DMS 273 (cell line): ENCODE measurements at regions not wholly inside any gene's neighbourhood (a gene's known extent, or its start where the extent isn't known, plus 50 kb on each side); places are given as distances from the start of the nearest gene placed in this dataset.

Experiments used
- DNase-seq: peaks from one replicate; lab custom pipeline; 2025; ENCODE audit not compliant: unreplicated experiment; lab: John Stamatoyannopoulos, UW

- DNase-seq = no peak
Observed at GRCh38 chr4:96093563-96093962, 253.7 kb downstream of the PDHA2 start.

GRCh38 chr4:96094183-96094582 lies 254.3 kb downstream of the PDHA2 start:
- DNase-seq = no peak

- DNase-seq = no peak
Observed at GRCh38 chr4:96097040-96097607, 257.2 kb downstream of the PDHA2 start.

- DNase-seq = no peak
Observed at GRCh38 chr4:96097693-96098092, 257.8 kb downstream of the PDHA2 start.

- no peak for DNase-seq
Observed at GRCh38 chr4:96099031-96099430, 259.1 kb downstream of the PDHA2 start.

- no peak for DNase-seq
Observed at GRCh38 chr4:96102541-96103026, 262.7 kb downstream of the PDHA2 start.

GRCh38 chr4:96103086-96103485 lies 263.2 kb downstream of the PDHA2 start:
- DNase-seq = no peak

- DNase-seq = no peak
Observed at GRCh38 chr4:96108146-96108545, 268.3 kb downstream of the PDHA2 start.

GRCh38 chr4:96112631-96113030 lies 272.7 kb downstream of the PDHA2 start:
- DNase-seq = no peak

GRCh38 chr4:96120206-96120605 lies 280.3 kb downstream of the PDHA2 start:
- no peak for DNase-seq

- DNase-seq = no peak
Observed at GRCh38 chr4:96126227-96126626, 286.3 kb downstream of the PDHA2 start.

- no peak for DNase-seq
Observed at GRCh38 chr4:96131186-96131585, 291.3 kb downstream of the PDHA2 start.

- DNase-seq = no peak
Observed at GRCh38 chr4:96134806-96135205, 294.9 kb downstream of the PDHA2 start.

- no peak for DNase-seq
Observed at GRCh38 chr4:96136056-96136455, 296.2 kb downstream of the PDHA2 start.

GRCh38 chr4:96139251-96139929 lies 299.5 kb downstream of the PDHA2 start:
- no peak for DNase-seq

- no peak for DNase-seq
Observed at GRCh38 chr4:96145601-96146000, 305.7 kb downstream of the PDHA2 start.

- DNase-seq = no peak
Observed at GRCh38 chr4:96146686-96147085, 306.8 kb downstream of the PDHA2 start.

GRCh38 chr4:96149894-96150293 lies 310.0 kb downstream of the PDHA2 start:
- DNase-seq = no peak

- no peak for DNase-seq
Observed at GRCh38 chr4:96150466-96150865, 310.6 kb downstream of the PDHA2 start.

GRCh38 chr4:96152824-96153223 lies 312.9 kb downstream of the PDHA2 start:
- DNase-seq = no peak

GRCh38 chr4:96154676-96155075 lies 314.8 kb downstream of the PDHA2 start:
- DNase-seq = no peak

- no peak for DNase-seq
Observed at GRCh38 chr4:96162636-96163035, 322.7 kb downstream of the PDHA2 start.

- no peak for DNase-seq
Observed at GRCh38 chr4:96164814-96165351, 325.0 kb downstream of the PDHA2 start.
